ENCODE measurements at regions not wholly inside any gene's neighbourhood (a gene's known extent, or its start where the extent isn't known, plus 50 kb on each side); places are given as distances from the start of the nearest gene placed in this dataset.
"Not testable (repeated sequence)": the region's sequence is repeated elsewhere in the genome, so short reads cannot be mapped to it uniquely, and the experiment has no call there.

DNA sequence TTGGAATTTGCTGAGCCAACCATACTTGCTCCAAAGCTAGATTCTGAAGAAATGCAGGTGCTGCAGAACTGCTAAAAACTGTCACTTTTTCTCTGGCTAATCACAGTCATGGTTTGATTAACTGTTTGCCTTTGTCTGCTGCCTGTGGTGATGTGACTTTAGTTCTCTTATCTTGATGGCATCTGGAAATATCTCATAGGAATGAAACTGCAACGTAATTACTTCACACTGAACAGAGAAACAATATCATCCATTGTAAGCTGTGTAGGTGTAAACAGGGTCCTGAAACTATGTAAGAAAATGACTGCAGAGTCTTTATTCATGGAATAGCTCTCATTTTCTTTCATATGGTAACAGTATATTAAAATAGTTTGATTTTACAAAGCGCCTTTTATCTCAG lies 721.9 kb upstream of the HS3ST5 start:
- TF ChIP-seq, protein P1, sequence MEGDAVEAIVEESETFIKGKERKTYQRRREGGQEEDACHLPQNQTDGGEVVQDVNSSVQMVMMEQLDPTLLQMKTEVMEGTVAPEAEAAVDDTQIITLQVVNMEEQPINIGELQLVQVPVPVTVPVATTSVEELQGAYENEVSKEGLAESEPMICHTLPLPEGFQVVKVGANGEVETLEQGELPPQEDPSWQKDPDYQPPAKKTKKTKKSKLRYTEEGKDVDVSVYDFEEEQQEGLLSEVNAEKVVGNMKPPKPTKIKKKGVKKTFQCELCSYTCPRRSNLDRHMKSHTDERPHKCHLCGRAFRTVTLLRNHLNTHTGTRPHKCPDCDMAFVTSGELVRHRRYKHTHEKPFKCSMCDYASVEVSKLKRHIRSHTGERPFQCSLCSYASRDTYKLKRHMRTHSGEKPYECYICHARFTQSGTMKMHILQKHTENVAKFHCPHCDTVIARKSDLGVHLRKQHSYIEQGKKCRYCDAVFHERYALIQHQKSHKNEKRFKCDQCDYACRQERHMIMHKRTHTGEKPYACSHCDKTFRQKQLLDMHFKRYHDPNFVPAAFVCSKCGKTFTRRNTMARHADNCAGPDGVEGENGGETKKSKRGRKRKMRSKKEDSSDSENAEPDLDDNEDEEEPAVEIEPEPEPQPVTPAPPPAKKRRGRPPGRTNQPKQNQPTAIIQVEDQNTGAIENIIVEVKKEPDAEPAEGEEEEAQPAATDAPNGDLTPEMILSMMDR (IDR thresholded peaks at IDR 0.05; ENCODE audit: low read length, missing control alignments) = no peak
- no peak for DNase-seq (ENCODE audit: low read depth)
- no peak overlapping the region for H3K4me3 ChIP-seq (replicated peaks; ENCODE audit: low read depth, low read length)

DNA sequence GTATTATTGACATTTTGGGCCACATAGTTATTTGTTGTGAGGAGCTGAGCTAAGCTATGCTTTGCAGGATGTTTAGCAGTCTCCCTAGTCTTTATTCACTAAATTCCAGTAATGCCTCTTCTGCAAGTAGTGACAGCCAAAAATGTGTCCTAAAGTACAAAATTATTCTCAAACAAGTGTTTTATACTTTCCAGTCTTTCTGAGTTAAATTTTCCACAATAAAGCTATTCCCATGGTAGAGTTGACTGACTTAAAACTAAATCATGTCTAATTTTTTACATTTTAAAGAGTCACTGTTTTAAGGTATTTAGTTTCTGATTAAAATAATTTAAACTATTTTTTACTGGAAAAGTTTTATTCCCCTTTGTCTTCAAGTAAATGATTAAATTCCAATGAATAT lies 717.8 kb upstream of the HS3ST5 start:
- no peak overlapping the region for H3K4me3 ChIP-seq (replicated peaks; ENCODE audit: low read depth, low read length)
- TF ChIP-seq, protein P1 (IDR thresholded peaks at IDR 0.05; ENCODE audit: low read length, missing control alignments) = no peak
- no peak for DNase-seq (ENCODE audit: low read depth)

DNA sequence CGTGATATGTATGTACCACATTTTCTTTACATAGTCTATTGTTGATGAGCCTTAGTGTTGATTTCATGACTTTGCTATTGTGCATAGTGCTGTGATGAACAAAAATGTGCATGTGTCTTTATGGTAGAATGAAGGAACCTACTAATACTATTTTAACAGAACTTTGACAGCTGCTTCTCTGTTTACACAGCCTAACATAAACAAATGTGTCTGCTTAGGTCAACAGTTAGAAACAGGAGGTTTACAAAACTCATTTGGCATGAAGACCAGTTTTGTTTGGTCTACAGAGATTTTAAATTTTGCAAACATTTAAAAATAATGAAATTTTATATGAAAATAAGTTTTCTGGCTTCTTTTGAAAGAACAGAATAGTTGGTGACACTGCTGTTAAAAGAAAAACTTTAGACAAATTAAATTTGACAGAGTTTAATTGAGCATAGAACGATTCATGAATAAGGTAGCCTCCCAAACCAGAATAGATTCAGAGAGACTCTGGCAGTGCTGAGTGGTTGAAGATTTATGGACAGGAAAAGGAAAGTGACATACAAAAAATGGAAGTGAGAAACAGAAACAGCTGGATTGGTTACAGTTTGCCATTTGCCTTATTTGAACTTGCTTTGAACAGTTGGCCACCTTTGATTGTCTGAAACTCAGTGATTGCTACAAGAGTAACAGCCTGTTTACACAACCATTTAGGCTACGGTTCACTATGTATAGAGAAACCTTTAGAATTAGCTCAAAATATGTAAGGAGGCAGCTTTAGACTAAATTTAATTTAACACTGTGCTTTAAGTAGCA lies 715.8 kb upstream of the HS3ST5 start:
- DNase-seq (ENCODE audit: low read depth) = no peak
- H3K4me3 ChIP-seq (replicated peaks; ENCODE audit: low read depth, low read length) = no peak overlapping the region
- TF ChIP-seq, protein P1 (IDR thresholded peaks at IDR 0.05; ENCODE audit: low read length, missing control alignments) = no peak

DNA sequence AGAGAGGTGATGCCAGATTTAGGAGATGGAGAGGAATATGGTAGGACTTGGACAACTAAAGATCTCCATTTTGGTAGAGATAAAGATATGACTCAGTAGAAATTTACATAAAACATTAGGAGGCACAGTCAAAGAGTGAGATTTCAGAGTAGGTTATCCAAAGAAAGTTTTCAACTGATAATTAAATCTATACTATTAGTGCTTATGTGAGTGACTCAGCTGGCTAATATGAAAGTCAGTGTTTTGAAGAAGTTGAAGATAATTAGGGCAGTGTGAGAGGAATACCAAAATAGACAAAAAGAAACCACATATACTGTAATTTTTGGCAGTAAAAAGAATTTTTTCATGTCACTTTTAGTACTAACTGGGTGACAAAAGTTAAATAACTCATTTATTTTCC lies 712.8 kb upstream of the HS3ST5 start:
- TF ChIP-seq, protein P1 (IDR thresholded peaks at IDR 0.05; ENCODE audit: low read length, missing control alignments) = no peak
- no peak overlapping the region for H3K4me3 ChIP-seq (replicated peaks; ENCODE audit: low read depth, low read length)
- no peak for DNase-seq (ENCODE audit: low read depth)

DNA sequence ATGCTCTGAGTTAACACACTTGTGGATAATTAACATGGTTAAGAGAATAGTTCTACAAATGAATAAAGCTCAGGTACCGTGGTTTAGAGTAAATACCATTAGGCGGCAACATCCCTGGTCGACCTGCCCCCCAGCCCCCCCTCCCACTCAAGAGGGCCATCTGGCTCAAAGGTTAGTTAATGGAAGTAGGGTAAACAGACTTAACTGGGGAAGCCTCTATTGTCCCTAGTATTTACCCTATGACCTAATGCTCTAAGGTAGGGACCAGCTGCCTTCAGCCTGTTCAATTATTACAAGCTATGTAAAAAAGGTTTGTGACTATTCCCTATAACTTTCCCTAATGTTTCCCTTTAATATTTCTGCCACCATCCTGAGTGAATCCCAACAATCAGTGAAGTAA lies 711.4 kb upstream of the HS3ST5 start:
- DNase-seq (ENCODE audit: low read depth); H3K4me3 ChIP-seq (replicated peaks; ENCODE audit: low read depth, low read length): not testable (repeated sequence)

DNA sequence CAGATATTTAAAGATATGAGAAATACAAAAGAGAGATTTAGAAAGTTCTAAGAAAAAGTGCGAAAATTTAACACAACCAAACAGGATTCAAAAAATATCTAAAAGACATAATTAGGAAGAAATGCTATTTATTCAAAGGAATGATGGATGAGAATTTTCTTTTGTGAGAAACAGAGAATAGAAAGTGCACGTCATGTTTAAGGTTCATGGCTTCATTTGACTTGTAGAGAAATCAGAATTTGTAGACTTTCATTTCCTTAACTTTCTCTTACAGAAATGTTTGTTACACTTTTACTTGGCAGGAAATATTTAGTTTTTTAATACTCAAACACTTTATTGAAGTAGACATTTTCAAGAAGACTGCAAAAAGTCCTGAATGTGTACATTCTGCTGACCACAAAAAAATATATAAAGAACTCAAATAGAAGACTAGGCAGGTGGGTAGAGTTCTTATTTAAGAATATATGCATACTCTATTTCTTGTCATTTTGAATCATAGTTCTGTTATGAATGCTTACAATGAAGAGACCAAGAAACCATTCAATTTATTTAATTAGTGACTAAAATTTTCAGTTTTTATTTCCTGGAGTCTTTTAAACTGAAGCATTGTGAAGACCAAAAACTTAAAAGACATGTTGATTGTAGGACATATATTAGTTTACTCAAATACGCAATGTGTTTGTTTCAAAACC lies 710.5 kb upstream of the HS3ST5 start:
- no peak overlapping the region for H3K4me3 ChIP-seq (replicated peaks; ENCODE audit: low read depth, low read length)
- no peak for DNase-seq (ENCODE audit: low read depth)
- TF ChIP-seq, protein P1 (IDR thresholded peaks at IDR 0.05; ENCODE audit: low read length, missing control alignments) = no peak

DNA sequence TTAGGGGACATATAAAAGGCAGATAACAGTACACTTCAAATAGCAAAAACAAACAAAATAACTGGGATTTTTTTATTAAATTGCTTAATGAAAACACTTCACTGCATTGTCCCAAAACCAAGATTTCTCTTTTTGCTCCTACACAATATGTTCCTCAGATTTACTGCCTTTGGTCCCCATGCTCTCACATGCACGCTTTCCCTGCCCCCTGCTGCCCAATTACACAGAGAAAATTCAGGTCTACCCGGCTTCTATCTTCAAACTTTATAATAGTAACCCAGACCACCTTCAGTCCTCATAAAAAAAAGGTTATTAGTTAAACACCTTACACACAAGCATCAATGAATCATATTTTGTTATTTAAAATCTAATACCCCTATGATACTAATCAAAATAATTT lies 673.8 kb upstream of the HS3ST5 start:
- TF ChIP-seq, protein P1 (IDR thresholded peaks at IDR 0.05; ENCODE audit: low read length, missing control alignments) = no peak
- no peak overlapping the region for H3K4me3 ChIP-seq (replicated peaks; ENCODE audit: low read depth, low read length)
- no peak for DNase-seq (ENCODE audit: low read depth)
